ENCODE measurements at regions not wholly inside any gene's neighbourhood (a gene's known extent, or its start where the extent isn't known, plus 50 kb on each side); places are given as distances from the start of the nearest gene placed in this dataset.

DNA sequence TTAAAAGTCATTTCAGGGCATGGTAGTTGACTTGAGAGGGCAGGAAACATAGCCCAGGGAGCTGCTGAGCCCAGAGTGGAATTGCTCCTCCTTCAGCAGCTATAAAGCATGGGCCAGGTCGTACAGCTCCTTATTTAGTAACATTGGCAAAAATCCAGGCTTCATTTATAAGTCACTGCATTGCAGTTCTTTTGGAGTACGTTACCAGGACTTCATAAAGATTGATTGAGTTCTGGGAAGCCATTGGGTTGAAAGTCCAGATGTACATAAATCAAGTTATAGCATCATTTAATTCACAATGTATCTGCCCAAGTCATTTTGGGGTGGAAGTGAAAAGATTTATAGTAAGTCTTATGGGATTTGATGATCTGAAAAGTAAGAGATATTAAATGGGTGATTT lies 53.0 kb upstream of the ANKEF1 start:
- DNase-seq = peak in 2 of 3 experiments; percentile 12 to 79

DNA sequence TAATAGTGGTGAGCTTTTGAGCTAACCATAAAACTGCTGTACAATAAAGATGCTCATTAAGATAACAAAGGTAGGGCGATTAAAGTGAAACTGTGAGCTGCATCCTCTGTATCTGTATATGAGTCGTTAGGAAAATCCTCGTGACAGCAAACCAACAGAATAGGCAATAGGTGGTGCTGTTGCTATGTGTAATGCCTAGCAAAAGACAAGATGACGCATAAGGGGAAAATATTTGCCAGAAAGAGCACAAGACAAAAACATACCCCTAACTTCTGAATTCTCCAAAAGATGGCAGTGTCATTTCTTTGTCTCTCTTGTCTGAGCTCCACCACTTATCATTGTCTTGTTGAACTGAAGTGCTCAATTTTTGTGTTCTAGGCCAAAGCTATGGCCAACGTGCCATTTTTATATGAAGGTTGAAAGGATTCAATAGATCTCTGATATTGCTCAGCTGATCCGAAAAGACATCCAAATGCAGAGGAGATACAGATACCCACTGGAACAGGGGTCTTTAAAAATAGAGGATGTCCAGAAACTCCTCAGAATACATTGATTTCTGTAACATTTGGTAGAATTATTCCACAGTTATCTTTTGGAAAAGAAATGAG lies 56.3 kb upstream of the ANKEF1 start:
- peak; percentile 74 to 93 (median 91) for DNase-seq

DNA sequence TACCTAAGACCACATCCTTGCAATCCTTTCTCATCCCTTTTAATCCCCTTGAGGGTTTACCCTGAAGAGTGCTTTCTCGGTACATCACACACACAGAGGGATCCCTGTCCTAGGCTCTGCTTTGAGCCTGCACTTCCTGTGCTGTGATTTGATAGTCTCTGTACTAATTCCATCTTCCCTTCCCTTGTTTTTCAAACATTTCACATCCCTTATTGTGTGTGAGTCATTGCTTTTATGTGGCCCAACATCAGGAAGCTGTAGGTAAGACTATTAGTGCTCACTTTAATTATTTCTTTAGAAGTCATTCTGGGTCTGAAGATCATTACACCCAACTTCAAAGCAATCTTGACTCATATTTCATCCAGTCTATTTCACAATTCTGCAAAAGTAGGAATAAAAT lies 57.2 kb upstream of the ANKEF1 start:
- no peak for DNase-seq

DNA sequence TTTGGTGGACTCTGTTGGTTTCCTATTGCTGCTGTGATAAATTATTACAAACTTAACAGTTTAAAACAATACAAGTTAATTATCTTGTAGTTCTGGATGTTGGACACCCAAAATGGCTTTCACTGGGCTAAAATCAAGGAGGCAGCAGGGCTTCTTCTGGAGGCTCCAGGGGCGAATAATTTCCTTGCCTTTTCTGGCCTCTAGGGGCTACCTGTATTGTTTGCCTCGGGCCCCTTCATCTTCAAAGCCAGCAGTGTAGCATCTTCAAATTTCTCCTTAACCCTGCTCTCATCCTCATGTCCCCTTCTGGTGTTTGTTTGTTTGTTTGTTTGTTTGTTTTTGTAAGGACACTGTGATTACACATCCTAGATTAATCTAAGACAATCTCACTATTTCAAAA lies 60.5 kb upstream of the ANKEF1 start:
- peak in 1 of 3 experiments; percentile 31 for DNase-seq

DNA sequence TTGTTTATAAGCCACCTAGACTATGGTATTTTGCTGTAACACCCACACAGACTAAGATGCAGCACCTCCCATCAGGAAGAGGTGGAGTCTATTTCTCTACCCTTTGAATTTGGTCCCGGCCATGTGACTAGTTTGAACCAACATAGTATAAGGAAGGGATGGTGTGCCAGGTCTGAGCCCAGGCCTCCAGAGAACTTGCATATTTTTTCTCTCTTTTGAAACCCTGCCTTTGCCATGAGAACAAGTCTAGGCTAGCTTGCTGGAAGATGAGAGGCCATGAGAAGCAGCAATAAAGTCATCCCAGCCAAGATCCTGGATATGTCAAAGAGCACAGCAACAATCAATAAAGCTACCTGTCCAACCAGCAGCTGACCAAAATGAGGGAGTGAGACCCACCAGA lies 63.0 kb upstream of the ANKEF1 start:
- no peak for DNase-seq

DNA sequence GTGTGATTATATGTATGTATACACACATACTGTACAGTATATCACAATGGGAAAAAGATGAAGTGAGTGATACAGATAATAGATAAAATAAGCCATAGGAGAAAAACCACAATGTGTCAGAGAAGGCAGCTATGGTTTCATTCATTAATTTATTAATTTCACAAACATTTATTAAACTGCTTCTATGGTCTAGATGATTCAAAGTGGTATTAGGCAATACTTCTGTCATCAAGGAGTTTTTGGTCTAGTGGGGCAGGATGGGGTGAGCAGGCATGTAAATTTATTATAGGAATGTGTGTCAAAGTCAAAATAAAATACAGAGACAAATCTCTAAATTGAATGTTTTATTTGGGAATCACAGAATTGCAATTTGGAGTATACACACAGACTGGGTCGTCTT lies 65.2 kb upstream of the ANKEF1 start:
- DNase-seq = no peak

DNA sequence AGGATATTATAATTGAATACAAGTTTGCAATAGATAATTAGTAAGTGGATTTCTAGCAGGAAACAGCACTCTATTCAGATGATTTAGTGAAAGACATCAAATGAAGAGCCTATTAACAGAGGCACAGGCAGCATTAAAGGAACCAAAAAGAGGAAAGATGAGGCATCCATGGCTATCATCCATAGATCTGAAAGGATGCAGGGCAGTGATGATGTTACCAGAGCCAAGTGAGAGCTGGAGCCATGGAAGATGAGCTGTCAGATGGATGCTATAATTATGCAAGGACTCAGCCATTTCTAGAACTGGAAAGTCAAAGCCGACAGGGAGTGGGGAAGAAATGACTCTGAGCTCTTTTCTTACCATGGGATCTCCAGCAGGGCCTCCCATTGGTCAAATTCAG lies 66.8 kb upstream of the ANKEF1 start:
- DNase-seq = peak in 1 of 3 experiments; percentile 20

DNA sequence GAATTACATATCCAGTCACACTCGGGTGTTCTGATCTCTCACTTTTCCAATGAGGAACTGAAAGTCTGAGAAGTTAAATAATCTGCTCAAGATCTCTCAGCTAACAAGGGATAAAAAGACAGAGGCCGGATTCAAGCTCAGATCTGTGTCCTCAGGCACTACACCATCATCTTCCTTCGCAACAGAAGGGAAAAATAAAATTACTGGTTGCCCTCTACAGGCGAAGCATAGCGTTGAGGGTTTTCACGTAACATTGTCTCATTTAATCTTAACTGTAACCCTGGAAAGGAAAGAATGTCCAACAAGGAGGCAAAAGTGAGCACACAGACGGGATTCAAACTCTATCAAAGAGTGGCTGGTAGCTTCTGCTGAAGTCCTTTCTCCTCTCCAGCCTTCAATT lies 67.8 kb upstream of the ANKEF1 start:
- peak in 1 of 3 experiments; percentile 29 for DNase-seq

DNA sequence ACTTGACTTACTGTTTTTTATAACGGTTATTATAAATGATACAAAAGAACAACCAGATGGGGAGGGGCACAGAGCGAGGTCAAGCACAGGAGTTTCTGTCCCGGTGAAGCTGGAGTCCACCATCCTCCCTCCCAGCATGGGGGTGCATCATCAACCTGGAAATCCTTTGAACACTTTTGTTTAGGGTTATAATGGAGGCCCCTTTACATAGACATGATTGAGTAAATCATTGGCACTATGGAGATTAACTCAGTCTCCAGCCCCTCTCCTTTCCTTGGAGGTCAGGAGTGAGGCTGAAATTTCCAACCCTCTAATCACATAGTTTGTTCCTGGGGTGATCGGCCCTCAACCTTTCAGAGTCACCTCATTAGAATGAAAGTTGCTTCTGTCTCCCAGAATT lies 71.8 kb upstream of the ANKEF1 start:
- no peak for DNase-seq

DNA sequence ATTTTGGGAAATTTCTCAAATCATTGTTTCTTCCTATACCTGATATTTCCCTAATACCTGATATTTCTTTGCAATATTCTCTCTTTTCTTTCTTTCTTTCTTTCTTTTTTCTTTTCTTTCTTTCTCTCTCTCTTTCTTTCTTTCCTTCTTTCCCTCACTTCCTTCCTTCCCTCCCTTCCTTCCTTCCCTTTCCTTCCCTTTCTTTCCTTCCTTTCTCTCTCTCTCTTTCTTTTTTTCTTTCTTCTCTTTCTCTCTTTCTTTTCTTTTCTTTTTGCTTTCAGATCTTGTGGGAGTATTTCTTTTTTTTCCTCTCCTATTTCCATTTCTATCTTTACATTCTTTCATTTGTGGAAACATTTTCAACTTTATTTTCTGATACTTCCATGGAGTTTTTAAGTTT lies 76.1 kb upstream of the ANKEF1 start:
- no peak for DNase-seq

DNA sequence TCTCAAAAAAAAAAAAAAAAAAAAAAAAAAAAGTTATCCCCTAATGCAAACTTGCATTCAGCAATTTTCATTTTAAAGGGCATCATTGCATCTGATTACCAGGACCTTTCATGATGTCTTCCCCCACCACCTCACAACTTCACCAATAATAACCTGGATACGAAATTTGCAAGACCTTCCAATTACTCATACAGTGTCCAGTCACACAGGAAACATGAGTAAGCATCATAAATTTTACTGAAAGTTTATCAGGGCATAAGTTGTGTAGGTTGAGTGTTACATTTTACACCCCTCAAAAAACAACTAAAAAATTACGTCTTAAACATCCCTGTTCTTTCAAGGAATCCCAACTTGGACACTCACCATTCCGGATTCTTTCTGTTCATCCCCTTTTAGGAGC lies 79.1 kb upstream of the ANKEF1 start:
- DNase-seq = no peak

DNA sequence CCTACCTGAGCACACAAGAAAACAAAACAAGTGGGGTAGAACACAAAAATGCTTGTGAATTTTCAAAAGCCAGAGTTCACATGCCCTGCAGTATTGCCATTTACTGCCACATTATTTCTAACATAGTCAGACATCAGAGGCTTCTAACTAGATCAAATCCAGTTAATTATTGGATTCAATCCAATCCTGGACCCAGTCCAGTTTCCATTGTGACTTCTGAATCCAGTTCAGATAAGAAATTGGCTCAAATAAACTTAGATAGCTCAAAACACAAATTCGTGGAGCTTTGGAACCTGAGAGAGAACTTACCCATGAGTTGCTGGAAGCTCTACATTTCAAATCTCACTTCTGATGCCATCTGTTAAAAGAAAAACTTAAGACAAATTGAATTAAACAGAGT lies 85.2 kb upstream of the ANKEF1 start:
- no peak for DNase-seq

DNA sequence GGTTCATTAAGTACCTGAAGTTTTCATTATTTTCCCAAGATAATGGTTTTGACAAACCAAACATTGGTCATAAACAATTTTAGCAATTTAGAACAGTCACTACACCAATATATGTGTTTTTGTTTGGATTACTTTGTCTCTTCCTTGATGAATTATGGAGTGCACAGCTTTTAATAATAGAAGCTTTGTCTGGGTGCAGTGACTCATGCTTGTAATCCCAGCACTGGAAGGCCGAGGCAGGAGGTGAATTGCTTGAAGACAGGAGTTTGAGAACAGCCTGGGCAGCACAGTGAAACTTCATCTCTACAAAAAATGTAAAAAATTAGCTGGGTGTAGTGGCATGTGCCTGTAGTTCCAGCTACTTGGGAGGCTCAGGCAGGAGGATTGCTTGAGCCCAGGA lies 89.4 kb upstream of the ANKEF1 start:
- DNase-seq = peak in 1 of 3 experiments; percentile 37

DNA sequence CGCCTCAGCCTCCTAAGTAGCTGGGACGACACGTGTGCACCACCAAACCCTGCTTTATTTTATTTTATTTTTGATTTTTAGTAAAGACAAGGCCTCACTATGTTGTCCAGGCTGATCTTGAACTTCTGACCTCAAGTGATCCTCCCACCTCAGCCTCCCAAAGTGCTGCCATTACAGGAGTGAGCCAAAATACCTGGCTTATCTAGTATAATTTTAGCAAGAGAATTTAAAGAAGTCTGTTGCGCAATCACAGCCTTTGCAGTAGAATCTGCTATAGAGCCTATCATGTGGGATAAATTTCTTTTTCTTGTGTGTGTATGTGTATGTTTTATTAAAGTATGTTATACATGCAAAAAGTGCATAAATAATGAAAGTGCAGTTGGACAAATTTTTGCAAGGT lies 92.1 kb upstream of the ANKEF1 start:
- DNase-seq = no peak

DNA sequence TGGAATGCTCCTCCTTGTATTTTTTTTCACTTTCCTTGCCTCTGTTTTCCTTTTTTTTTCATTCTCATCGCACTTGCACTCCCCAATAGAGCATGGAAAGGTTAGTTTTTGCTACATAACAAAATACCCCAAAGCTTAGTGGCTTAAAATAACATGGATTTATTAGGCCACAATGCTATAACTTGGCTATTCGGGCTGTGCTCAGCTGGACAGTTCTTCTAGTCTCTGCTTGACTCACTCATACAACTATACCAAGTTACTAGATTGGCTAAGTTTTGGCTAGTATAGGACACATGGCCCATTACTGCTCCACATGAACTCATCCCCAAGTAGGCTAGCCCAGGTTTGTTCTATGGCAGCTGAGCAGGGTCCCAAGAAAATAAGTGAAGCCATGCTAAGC lies 94.5 kb upstream of the ANKEF1 start:
- no peak for DNase-seq

DNA sequence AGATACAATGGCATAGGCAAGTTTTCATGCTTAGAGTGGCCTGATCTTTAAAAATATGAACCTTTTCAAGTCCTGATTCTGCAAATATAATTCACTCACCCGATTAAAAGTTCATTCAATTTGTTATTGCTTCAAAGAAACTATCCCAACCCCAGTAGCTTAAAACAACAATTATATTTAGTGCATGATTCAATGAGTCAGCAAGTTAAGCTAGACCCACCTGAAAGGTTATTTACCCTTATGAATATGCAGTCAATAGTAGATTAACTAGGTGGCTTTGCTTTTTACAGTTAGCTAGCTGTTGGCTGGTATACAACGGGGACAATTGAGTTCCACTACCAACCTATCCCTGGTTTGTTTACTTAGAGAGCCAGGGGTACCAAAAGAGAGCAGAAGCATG lies 95.6 kb upstream of the ANKEF1 start:
- peak in 1 of 3 experiments; percentile 45 for DNase-seq

DNA sequence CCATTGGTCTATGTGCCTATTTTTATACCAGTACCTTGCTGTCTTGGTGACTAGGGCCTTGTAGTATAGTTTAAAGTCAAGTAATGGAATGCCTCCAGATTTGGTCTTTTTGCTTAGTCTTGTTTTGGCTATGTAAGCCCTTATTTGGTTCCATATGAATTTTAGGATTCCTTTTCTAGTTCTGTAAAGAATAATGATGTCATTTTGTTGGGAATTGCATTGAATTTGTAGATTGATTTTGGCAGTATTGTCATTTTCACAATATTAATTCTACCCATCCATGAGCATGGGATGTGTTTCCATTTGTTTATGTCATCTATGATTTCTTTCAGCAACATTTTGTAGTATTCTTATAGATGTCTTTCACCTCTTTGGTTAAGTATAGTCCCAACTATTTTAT lies 96.4 kb upstream of the PAK5 start:
- no peak for DNase-seq

DNA sequence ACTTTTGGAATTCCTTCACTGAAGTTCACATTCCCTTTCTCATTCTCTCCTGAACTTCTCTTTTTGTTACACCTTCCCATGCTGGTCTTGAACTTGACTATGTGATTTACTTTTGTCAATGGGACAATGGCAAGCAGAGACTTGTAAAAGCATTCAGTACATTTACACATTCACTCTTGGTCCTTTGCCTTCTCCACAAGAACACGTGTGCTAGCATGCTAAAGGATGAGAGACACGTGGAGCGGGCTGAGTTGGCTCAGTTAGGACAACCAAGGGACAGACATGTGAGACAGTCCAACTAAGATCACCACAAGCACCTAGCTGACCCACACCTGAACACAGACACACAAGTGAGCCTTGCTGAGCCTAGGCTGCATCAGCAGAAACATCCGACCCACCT lies 91.3 kb upstream of the PAK5 start:
- no peak for DNase-seq

DNA sequence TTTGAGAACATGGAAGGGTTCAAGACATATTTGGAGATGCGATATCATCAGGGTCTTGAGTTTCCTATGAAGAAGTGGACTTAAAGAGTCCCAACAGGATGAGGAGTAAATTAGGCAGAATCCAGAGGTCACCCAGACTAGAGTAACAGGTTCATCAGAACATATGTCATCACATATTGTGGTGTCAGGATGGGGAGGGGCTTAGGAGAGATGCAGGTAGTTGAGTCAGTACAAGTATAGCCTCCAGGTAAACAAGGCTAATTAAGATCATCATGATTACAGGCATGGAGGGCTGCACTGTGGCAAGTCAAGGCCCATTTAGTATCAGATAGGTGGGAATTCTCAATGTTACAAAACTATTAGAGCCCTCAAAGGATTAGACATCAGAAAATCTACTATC lies 90.1 kb upstream of the PAK5 start:
- no peak for DNase-seq

DNA sequence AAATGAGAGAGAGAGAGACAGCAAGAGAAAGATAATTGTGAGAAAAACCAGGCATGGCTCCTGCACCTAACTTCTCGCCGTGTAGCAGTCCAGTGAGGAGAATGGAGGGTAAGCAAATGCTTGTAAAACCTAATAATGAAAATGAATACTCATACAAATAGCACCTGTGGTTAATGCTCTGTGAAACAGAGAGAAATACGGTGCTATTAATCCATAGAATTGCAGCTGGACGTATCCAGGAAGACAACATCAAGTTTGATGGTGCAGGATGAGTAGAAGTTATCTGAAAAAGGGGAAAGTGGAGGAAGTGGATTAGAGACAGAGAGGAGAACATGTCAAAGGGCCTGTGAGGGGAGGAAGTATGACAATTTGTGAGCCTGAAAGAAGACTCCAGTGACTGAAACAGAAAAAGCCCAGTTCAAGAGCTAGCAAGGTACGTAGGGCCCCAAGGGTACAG lies 89.4 kb upstream of the PAK5 start:
- DNase-seq = no peak

DNA sequence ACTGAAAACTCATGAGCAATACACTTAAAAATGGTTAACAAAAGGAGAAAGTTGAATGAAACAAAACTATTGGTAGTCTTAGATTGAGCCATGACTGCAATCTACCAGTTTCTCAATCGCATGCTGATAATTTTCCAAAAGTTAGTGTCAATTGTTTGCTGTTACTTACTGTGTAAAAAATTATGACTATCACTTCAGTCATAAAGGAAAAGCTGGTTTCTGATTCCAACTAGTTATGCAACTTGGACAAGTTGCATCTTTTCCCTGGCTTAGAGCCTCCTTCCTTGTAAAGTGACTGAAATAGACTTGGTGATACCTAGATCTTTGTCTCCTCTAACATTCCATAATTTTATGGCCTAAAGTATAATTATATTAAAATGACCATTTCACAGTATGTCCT lies 88.3 kb upstream of the PAK5 start:
- DNase-seq = no peak

DNA sequence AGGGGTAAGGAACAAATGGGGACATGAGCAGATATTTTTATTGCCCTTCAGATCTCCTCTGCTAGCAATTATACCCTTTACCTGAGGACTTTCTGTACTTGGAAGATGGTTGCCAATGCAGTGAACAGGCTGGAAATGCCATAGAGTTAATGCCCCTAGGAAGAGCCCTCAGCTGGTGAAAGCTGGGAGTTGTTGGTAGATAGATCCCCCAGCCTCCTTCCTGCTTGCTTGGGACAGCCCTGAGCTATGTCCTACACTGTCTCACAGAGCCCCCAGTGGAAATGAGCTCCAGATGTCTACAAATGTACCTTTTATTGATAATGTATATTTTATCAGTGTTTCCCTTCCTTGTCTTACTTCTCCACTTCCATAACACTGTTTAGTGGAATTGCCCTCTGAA lies 87.6 kb upstream of the PAK5 start:
- no peak for DNase-seq

DNA sequence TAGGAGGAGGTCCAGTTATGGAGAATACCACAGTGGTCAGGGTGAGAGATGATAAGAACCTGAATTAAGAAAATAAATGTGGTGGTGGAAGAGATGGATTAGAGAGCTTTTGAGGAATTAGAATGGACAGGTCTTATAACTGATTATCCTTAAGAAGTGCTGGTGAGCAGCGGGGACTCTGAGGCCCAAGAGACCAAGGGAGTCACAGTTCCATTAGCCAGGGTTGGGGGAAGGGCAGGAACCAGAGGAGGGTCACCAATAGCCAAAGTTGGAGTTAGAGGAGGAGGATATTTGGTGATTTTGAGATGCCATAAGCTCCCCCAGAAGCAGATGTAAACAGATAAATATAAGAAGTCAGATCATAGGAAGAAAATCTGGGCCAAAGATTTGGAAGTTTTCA lies 87.1 kb upstream of the PAK5 start:
- no peak for DNase-seq

DNA sequence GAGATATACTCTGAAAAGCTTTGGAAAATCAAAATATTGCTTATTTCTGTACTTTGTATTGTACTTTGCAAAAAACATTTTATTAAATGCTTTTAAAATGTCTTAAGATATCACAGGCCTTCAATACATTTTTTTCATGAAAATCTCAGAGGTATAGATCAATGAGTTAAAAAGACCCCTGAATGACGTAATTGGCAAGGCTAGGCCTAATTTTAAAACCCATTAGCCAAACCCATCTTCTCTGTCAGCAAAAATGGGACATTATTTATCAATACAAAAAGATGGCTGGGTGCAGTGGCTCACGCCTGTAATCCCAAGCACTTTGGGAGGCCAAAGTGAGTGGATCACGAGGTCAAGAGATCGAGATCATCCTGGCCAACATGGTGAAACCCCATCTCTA lies 84.8 kb upstream of the PAK5 start:
- no peak for DNase-seq

DNA sequence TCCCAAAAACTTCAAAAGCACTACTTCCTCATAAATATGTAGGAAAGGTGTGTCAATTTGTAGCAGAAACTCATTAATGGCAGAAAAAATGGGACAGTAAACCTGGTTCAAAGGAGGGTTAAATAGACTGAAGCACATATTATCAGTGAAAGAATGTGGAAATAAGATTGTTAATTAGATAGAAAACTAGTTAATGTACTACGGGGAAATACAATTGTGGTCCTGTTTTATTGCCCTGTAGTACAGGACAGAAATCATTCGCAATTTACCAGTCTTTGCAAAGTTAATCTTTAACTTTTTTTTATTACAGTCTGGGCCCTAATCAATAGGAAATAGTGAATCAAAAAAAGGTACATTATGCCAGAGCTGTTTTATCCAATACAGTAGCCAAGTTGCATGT lies 82.0 kb upstream of the PAK5 start:
- DNase-seq = no peak
